B cell (primary cell): ENCODE measurements at regions not wholly inside any gene's neighbourhood (a gene's known extent, or its start where the extent isn't known, plus 50 kb on each side); places are given as distances from the start of the nearest gene placed in this dataset.

Source experiments
- ATAC-seq: fragments of 200-7000 bp; cut with Tn5 transposase; one replicate; pipeline ENCODE4 v1.10.0; 2021; ENCODE audit warnings: low read depth, mild to moderate bottlenecking, moderate number of reproducible peaks, moderate library complexity
- CTCF ChIA-PET: fragments of 350-600 bp; sonication (Branson Sonifier 250); formaldehyde crosslinking; loops from one replicate; lab custom pipeline; 2021; ENCODE audit warnings: antibody characterized with exemption, inconsistent platforms; lab: Charles Lee
- POLR2A ChIA-PET: fragments of 350-600 bp; sonication (Branson Sonifier 250); formaldehyde crosslinking; loops from one replicate; lab custom pipeline; 2021; ENCODE audit warnings: antibody characterized with exemption; lab: Charles Lee
- DNase-seq: peaks from one replicate; pipeline ENCODE4 v3.0.0; 2013
- H2AFZ ChIP-seq: 2 replicates; pipeline ENCODE4 v1.6.1; 2012; ENCODE audit warnings: mild to moderate bottlenecking, low read depth, low read length; ENCODE audit not compliant: insufficient read depth, poor library complexity, severe bottlenecking
- H3K27ac ChIP-seq, 2 donors: 1 replicate in 1 of 2; 2 replicates in 1 of 2; pipeline ENCODE4 v1.5.1; 2012 to 2013; ENCODE audit warnings: low read length in 2 of 2, mild to moderate bottlenecking in 2 of 2, moderate library complexity in 1 of 2
- H3K27me3 ChIP-seq, 4 experiments: fragments of 200-600 bp in 1 of 4; sonication (generic) in 1 of 4; replicated peaks in 1 of 4; 1 replicate in 2 of 4; 2 replicates in 2 of 4; pipeline versions ENCODE4 v1.6.1 to v1.7.0; 2013 to 2016; ENCODE audit warnings: low read length in 3 of 4, mild to moderate bottlenecking in 2 of 4, mixed read lengths in 1 of 4, moderate library complexity in 1 of 4; ENCODE audit not compliant: insufficient read depth in 4 of 4, control insufficient read depth in 3 of 4; ENCODE audit errors: control extremely low read depth in 1 of 4
- H3K36me3 ChIP-seq, 2 experiments: replicated peaks in 1 of 2; 1 replicate in 1 of 2; 2 replicates in 1 of 2; pipeline versions ENCODE4 v1.6.1 to v1.7.1; 2013; ENCODE audit warnings: low read length in 1 of 2; ENCODE audit not compliant: insufficient read depth in 2 of 2, control insufficient read depth in 1 of 2; ENCODE audit errors: control extremely low read depth in 1 of 2, extremely low read depth in 1 of 2
- H3K4me1 ChIP-seq, 2 donors: fragments of 200-600 bp in 1 of 2; sonication (generic) in 1 of 2; 1 replicate in 1 of 2; 2 replicates in 1 of 2; pipeline versions ENCODE4 v1.5.1 to v1.6.1; 2013 to 2017; ENCODE audit warnings: low read length in 2 of 2; ENCODE audit not compliant: control insufficient read depth in 2 of 2, insufficient read depth in 2 of 2
- H3K4me2 ChIP-seq: replicated peaks from 2 replicates; pipeline ENCODE3; 2012; ENCODE audit warnings: mild to moderate bottlenecking, low read depth, low read length; ENCODE audit not compliant: poor library complexity, severe bottlenecking
- H3K4me3 ChIP-seq, 5 experiments: fragments of 200-600 bp in 1 of 5; sonication (generic) in 1 of 5; 1 replicate in 3 of 5; 2 replicates in 2 of 5; pipeline versions ENCODE4 v1.5.1 to v1.7.0; 2011 to 2016; ENCODE audit warnings: low read length in 4 of 5, mild to moderate bottlenecking in 4 of 5, low read depth in 2 of 5, control low read depth in 1 of 5, moderate library complexity in 1 of 5; ENCODE audit not compliant: insufficient read depth in 1 of 5; ENCODE audit errors: control extremely low read depth in 1 of 5, extremely low read depth in 1 of 5
- H3K79me2 ChIP-seq: fragments of 200-600 bp; sonication (generic); one replicate; pipeline ENCODE4 v1.6.0; 2016; ENCODE audit warnings: low read length; ENCODE audit not compliant: control insufficient read depth, insufficient read depth
- H3K9ac ChIP-seq: fragments of 200-600 bp; sonication (generic); 2 replicates; pipeline ENCODE4 v1.6.1; 2017; ENCODE audit warnings: mild to moderate bottlenecking, low read length, moderate library complexity
- H3K9me3 ChIP-seq, 3 donors: one replicate each; pipeline versions ENCODE4 v1.6.1 to v1.7.1; 2013; ENCODE audit warnings: low read length in 2 of 3; ENCODE audit not compliant: control insufficient read depth in 2 of 3, insufficient read depth in 1 of 3; ENCODE audit errors: control extremely low read depth in 1 of 3
- H4K20me1 ChIP-seq: 2 replicates; pipeline ENCODE4 v1.6.0; 2012; ENCODE audit warnings: mild to moderate bottlenecking, low read length; ENCODE audit not compliant: insufficient read depth, control insufficient read depth, poor library complexity, severe bottlenecking
- H3K27ac Mint-ChIP-seq: one replicate; pipeline ENCODE4 v1.8.0; 2021; ENCODE audit warnings: mixed read lengths
- H3K27me3 Mint-ChIP-seq: one replicate; pipeline ENCODE4 v1.8.0; 2021; ENCODE audit warnings: mixed read lengths
- H3K4me1 Mint-ChIP-seq: one replicate; pipeline ENCODE4 v1.8.0; 2021; ENCODE audit warnings: mixed read lengths
- H3K4me3 Mint-ChIP-seq: one replicate; pipeline ENCODE4 v1.8.0; 2021; ENCODE audit warnings: mixed read lengths
- H3K9me3 Mint-ChIP-seq: one replicate; pipeline ENCODE4 v1.8.0; 2022; ENCODE audit warnings: mixed read lengths; ENCODE audit not compliant: insufficient read depth
- CTCF ChIP-seq: fragments of 200-600 bp; IDR thresholded peaks from one replicate; pipeline ENCODE4 v1.8.0; 2022; ENCODE audit warnings: antibody characterized with exemption, mild to moderate bottlenecking
- EZH2 ChIP-seq: IDR thresholded peaks from 2 replicates; pipeline ENCODE4 v1.6.1; 2012; ENCODE audit warnings: borderline replicate concordance, low read depth, mild to moderate bottlenecking, moderate library complexity, low read length; ENCODE audit not compliant: insufficient read depth, poor library complexity, severe bottlenecking
- WGBS: methylation state at CpG from one replicate; pipeline ENCODE4 v1.1.5; 2013; ENCODE audit warnings: missing lambda C conversion rate; ENCODE audit not compliant: insufficient coverage; 5-methylcytosine and 5-hydroxymethylcytosine counted together
- intact Hi-C: fragments of 100-400 bp; cut with micrococcal nuclease; formaldehyde crosslinking; loops from one replicate; pipeline ENCODE4 v1.10.0; 2022

GRCh38 chr13:87810391-87810801 lies 139.2 kb downstream of the SLITRK5 start:
- DNase-seq, result no peak
- ATAC-seq, result no peak
- no peak overlapping the region for H3K27ac Mint-ChIP-seq
- ChIA-PET CTCF (no interaction called here), POLR2A (no interaction called here)
- TF ChIP-seq CTCF (no peak), EZH2 (no peak)
- no peaks in the 10 kb centered on the region for H3K4me1 Mint-ChIP-seq
- Histone ChIP-seq H3K4me1 (no peaks in the 10 kb centered on the region), H3K36me3 (no peaks in the 10 kb centered on the region), H3K27ac (no peak overlapping the region), H3K79me2 (no peaks in the 10 kb centered on the region), H3K4me2 (no peak overlapping the region), H2AFZ (no peak overlapping the region), H4K20me1 (no peaks in the 10 kb centered on the region), H3K9ac (no peak overlapping the region), H3K27me3 (no peaks in the 10 kb centered on the region), H3K4me3 (no peak overlapping the region), H3K9me3 (peaks cover 0 to 7% (median 0%) of the 10 kb centered on the region in 3 donors)
- peaks cover 3% of the 10 kb centered on the region for H3K9me3 Mint-ChIP-seq
- 64% methylated on average over 11 of the region's 13 CpGs for WGBS
- H3K4me3 Mint-ChIP-seq, result no peak overlapping the region
- intact Hi-C loops, result no loop called here
- H3K27me3 Mint-ChIP-seq, result no peaks in the 10 kb centered on the region

GRCh38 chr13:87810920-87811344 lies 139.8 kb downstream of the SLITRK5 start:
- ATAC-seq (no peak), DNase-seq (no peak)
- intact Hi-C loops, result no loop called here
- CTCF ChIA-PET, result no interaction called here
- no peak overlapping the region for H3K4me2 ChIP-seq
- Mint-ChIP-seq H3K4me3 (no peak overlapping the region), H3K27ac (no peak overlapping the region), H3K4me1 (no peaks in the 10 kb centered on the region), H3K9me3 (peaks cover 3% of the 10 kb centered on the region), H3K27me3 (no peaks in the 10 kb centered on the region)
- POLR2A ChIA-PET, result no interaction called here
- H4K20me1 ChIP-seq, result no peaks in the 10 kb centered on the region
- no peak overlapping the region for H3K9ac ChIP-seq
- peaks cover 0 to 7% (median 0%) of the 10 kb centered on the region in 3 donors for H3K9me3 ChIP-seq
- no peak overlapping the region for H3K4me3 ChIP-seq
- H2AFZ ChIP-seq, result no peak overlapping the region
- no peak for TF ChIP-seq CTCF
- TF ChIP-seq EZH2, result no peak
- no peaks in the 10 kb centered on the region for H3K4me1 ChIP-seq
- no peaks in the 10 kb centered on the region for H3K79me2 ChIP-seq
- H3K27ac ChIP-seq, result no peak overlapping the region
- H3K27me3 ChIP-seq, result no peaks in the 10 kb centered on the region
- no peaks in the 10 kb centered on the region for H3K36me3 ChIP-seq
- WGBS, result 97% methylated on average over 8 of the region's 14 CpGs
